Activated T-cell treated with anti-CD3 and anti-CD28 coated beads, Interleukin-2, amount 50 U/mL, for 4 hours (primary cell): ENCODE measurements at regions not wholly inside any gene's neighbourhood (a gene's known extent, or its start where the extent isn't known, plus 50 kb on each side); places are given as distances from the start of the nearest gene placed in this dataset.

Source experiments
- ATAC-seq, 2 donors: fragments of 200-7000 bp; cut with Tn5 transposase; one replicate each; pipeline ENCODE4 v1.10.0; 2021
- DNase-seq: peaks from one replicate; pipeline ENCODE4 v3.0.0-alpha.2; 2020
- H3K27me3 Mint-ChIP-seq: one replicate; pipeline ENCODE4 v1.8.0; 2021; ENCODE audit warnings: low read depth, mixed read lengths
- H3K36me3 Mint-ChIP-seq: one replicate; pipeline ENCODE4 v1.8.0; 2022; ENCODE audit warnings: mixed read lengths; ENCODE audit not compliant: insufficient read depth
- H3K4me1 Mint-ChIP-seq: one replicate; pipeline ENCODE4 v1.8.0; 2021; ENCODE audit warnings: low read depth, mixed read lengths
- H3K4me3 Mint-ChIP-seq: one replicate; pipeline ENCODE4 v1.8.0; 2021; ENCODE audit warnings: mild to moderate bottlenecking, moderate library complexity, mixed read lengths
- H3K9me3 Mint-ChIP-seq: one replicate; pipeline ENCODE4 v1.8.0; 2021; ENCODE audit warnings: mixed read lengths

DNA sequence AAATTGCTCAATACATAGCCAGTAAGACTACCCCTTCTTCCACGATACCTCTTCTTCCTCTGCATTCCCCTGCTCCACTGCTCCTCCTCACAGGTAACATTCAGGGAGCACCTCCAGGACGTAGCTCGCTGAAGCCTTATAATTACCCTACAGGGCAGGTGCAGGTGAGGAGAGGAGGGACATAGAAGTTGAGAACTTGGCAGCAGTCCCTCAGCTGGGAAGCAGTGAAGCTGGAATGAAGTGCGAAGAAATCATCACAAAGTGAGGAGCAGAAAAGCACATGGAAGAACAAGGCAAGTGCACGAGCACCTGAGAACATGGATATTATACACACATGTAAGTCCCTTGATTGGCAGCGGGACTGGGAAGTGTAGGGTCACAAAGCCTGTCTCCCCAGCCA lies 118.2 kb downstream of the HSD17B3 start:
- peaks cover 34% of the 10 kb centered on the region for H3K27me3 Mint-ChIP-seq
- no peak for ATAC-seq
- H3K9me3 Mint-ChIP-seq = no peaks in the 10 kb centered on the region
- H3K4me1 Mint-ChIP-seq = no peaks in the 10 kb centered on the region
- no peak for DNase-seq
- H3K4me3 Mint-ChIP-seq = no peak overlapping the region
- peaks cover 3% of the 10 kb centered on the region for H3K36me3 Mint-ChIP-seq

DNA sequence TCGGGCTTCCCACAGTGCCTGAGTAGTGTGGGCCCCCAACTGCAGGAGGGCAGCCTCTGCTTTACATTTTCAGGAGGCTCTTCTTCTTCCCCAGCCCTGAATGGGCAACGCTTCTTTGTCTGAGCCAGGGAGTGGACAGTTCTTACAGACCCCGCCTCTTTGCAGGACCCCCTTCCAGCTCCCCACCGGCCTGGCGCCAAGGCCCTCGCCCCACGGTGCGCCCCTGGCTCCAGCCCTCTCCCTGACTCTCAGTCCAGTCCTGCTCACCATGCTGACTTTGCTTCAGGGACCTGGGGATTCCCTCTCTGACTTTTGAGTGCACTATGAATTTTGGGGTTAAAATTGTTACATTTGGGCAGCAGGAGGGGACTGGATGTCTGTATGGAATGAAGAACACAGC lies 123.8 kb downstream of the HSD17B3 start:
- Mint-ChIP-seq H3K27me3 (peaks cover 33% of the 10 kb centered on the region), H3K36me3 (no peaks in the 10 kb centered on the region), H3K4me3 (no peak overlapping the region), H3K4me1 (no peaks in the 10 kb centered on the region), H3K9me3 (no peaks in the 10 kb centered on the region)
- ATAC-seq (no peak), DNase-seq (no peak)

DNA sequence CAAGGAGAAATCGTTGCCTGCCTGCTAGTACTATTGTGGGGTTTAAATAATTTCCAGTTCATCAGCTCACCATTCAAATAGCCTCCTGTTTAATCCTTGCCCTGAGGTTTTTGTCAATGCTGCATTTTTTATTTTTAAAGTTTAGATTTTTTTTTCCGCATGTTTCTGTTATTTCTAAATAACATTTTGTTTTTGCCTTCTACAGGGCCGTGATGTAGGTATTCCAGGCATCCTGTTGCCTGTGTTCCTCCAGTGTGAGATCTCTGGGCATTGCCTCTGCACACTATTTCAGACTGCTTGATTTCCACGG lies 124.3 kb downstream of the HSD17B3 start:
- DNase-seq (no peak), ATAC-seq (no peak)
- Mint-ChIP-seq H3K4me1 (no peaks in the 10 kb centered on the region), H3K9me3 (no peaks in the 10 kb centered on the region), H3K36me3 (no peaks in the 10 kb centered on the region), H3K27me3 (peaks cover 35% of the 10 kb centered on the region), H3K4me3 (no peak overlapping the region)

DNA sequence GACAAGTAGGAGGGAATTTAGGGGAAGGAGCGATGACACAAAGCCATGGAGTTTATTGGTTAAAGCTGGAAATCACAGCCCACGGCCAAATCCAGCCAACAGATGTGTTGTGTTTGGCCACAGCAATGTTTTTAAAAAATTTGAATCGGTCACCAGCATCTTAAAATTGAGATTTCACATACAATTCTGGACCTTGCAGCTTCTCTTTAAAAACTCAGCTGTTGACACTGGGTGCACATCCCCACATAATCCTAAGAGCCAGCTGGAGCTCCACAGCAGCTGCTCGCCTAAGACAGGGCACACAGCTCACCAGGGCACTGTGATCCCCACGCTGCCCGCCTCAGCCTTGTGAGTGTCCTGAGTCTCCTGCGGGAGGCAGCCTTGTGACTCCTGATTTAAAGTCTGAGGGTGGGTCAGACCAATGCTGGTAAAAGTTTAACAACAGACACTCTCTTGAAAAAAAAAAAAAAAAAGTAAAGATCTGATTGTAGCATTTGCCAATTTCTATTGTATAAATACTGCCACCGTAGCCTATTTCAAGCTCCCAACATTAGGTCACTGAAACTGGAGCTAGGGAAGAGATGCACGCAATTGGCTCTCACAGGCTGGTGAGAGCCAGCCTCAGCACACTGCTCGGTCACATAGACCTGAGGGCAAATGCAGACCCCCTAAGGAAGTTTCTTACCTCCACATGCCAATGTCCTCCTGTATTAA lies 124.8 kb downstream of the HSD17B3 start:
- Mint-ChIP-seq H3K27me3 (peaks cover 32% of the 10 kb centered on the region), H3K36me3 (no peaks in the 10 kb centered on the region), H3K4me1 (no peaks in the 10 kb centered on the region), H3K9me3 (no peaks in the 10 kb centered on the region), H3K4me3 (no peak overlapping the region)
- no peak for DNase-seq
- no peak for ATAC-seq

DNA sequence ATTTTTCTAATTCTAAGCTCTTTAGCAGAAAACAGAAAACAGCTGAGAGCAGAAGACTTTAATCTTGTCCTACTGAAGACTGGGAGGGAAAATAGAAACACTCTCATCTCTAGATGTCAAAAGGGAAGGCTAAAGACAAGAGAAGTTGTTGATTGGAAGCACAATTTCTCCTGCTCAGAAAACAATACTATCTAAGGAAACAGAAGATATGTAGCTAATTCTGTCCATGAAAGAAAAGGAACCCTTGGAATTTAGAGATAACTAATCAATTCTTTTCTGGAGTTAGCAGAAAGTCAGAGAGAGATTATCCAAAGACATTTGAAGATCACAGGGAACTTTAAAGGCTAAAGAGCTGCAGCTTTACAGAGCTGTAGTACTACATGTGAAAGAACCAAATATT lies 126.2 kb downstream of the HSD17B3 start:
- Mint-ChIP-seq H3K4me3 (no peak overlapping the region), H3K9me3 (no peaks in the 10 kb centered on the region), H3K4me1 (no peaks in the 10 kb centered on the region), H3K27me3 (peaks cover 32% of the 10 kb centered on the region), H3K36me3 (no peaks in the 10 kb centered on the region)
- no peak for ATAC-seq
- DNase-seq = no peak

DNA sequence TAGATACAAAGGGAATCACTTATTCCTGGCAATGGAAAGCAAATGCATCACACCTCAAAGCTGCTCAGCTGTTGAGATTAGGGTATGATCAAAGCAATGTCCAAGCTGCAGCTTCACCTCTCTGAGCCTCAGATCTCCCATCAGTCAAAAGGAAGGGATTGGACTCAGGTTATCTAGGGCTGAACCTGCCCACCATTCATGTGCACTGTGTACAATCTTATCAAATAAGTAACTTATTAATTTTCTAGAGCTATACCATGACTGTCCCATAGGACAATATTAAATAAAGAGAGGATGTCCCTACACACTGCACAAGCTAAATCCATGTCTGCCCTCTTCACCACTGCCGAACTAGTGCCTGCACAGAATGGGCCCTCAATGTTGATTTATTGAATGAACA lies 127.0 kb downstream of the HSD17B3 start:
- no peak for ATAC-seq

DNA sequence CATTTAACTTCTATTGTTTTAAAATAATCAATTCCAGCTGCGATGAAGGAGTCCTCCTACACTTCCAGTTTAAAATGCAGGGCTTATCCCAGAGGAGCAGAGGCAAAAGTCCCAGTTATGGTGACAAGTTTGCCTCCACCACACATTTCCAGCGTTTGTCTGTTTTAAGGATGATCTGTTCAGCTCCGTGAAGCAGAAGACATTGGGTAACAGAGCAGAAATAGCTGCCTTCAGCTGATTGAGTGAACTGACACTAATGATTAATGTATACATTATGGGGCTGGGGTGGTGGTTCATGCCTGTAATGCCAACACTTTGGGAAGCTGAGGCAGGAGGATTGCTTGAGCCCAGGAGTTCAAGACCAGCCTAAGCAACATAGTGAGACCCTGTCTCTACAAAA lies 127.6 kb downstream of the HSD17B3 start:
- Mint-ChIP-seq H3K27me3 (peaks cover 32% of the 10 kb centered on the region), H3K4me1 (no peaks in the 10 kb centered on the region), H3K9me3 (no peaks in the 10 kb centered on the region), H3K36me3 (no peaks in the 10 kb centered on the region), H3K4me3 (no peak overlapping the region)
- ATAC-seq = no peak
- DNase-seq = no peak

More for the DNA sequence above, 127.0 kb downstream of the HSD17B3 start:
- DNase-seq = no peak
- no peaks in the 10 kb centered on the region for H3K9me3 Mint-ChIP-seq
- no peak overlapping the region for H3K4me3 Mint-ChIP-seq
- no peaks in the 10 kb centered on the region for H3K36me3 Mint-ChIP-seq
- peaks cover 32% of the 10 kb centered on the region for H3K27me3 Mint-ChIP-seq
- H3K4me1 Mint-ChIP-seq = no peaks in the 10 kb centered on the region

DNA sequence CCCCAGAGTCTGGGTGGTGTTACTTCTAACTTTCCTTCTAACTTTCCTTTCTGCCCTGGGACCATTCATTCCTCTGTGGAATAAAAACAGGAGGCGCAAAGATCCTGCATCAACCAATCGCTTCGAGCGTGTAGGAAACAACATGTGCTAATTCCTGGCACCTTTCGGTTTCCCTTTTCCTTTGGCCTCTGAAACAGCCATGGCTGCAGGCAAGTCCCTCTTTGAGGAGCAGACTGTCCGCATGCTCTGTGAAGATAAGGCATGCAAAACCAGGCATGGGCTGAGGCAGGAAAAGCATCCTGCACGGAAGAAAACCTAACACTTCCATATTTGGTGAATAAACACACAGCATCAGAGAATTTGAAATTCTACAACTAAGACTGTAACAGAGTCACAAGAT lies 128.3 kb downstream of the HSD17B3 start:
- Mint-ChIP-seq H3K9me3 (no peaks in the 10 kb centered on the region), H3K4me1 (no peaks in the 10 kb centered on the region), H3K27me3 (peaks cover 31% of the 10 kb centered on the region), H3K4me3 (no peak overlapping the region), H3K36me3 (no peaks in the 10 kb centered on the region)
- DNase-seq = no peak
- no peak for ATAC-seq

DNA sequence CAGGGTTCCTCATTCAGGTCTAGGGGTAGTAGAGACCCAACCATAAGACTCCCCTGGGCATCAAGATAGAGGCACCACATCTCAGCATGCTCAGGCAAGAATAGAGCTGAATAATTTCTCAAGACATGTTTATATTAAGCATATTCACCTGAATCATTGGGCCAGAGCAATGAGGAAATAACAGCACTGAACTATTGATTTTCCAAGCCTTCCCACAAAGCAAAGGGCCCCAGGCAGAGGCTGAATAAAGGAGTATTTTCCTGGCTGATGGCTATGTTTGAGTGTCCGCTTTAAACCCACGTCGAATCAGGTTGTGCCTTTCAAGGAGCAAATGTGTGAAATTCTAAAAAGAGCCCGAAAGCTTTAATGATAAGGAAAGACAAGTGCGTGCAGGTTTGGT lies 129.2 kb downstream of the HSD17B3 start:
- Mint-ChIP-seq H3K4me1 (no peaks in the 10 kb centered on the region), H3K4me3 (no peak overlapping the region), H3K36me3 (no peaks in the 10 kb centered on the region), H3K9me3 (no peaks in the 10 kb centered on the region), H3K27me3 (peaks cover 25% of the 10 kb centered on the region)
- ATAC-seq = no peak
- DNase-seq = no peak

DNA sequence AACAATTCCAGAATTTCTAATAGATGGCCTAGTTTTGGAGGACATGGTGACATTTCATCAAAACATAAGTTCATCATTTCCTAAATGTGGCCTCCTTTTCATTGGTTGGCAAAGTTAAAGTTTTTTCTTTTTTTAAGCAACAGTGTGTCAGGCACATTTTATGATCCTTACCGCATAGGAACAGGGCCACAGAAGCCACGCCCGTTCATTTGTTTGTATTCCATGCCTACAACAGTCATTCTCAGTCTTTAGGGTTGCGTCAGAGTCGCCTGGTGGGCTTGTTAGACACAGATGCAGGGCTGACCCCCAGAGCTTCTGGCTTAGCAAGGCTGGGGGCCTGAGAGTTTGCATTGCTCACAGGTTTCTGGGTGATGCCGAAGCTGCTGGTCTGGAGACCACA lies 130.2 kb downstream of the HSD17B3 start:
- no peaks in the 10 kb centered on the region for H3K4me1 Mint-ChIP-seq
- no peaks in the 10 kb centered on the region for H3K9me3 Mint-ChIP-seq
- no peak overlapping the region for H3K4me3 Mint-ChIP-seq
- peaks cover 19% of the 10 kb centered on the region for H3K27me3 Mint-ChIP-seq
- DNase-seq (no peak), ATAC-seq (no peak)
- H3K36me3 Mint-ChIP-seq = no peaks in the 10 kb centered on the region

DNA sequence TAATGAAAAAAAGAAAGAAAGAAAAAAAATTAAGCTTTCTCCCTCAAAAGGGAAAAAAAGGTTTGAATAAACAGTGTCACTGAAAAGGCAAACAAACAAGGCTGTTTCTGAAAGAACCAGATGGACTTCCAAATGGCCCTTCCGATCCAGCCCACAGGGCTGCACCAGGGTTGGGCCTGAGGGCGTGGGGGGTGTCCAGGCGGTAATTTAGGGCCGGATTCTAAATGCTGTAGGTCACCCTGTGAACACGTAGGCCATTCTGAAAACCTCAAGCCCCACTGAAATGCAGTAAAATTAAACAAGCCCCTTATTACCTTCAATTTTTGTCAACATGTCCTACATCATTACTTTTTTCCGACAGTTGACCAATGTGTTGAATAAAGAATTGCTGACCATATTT lies 132.1 kb downstream of the HSD17B3 start:
- ATAC-seq (no peak), DNase-seq (no peak)
- H3K4me3 Mint-ChIP-seq = no peak overlapping the region
- peaks cover 15% of the 10 kb centered on the region for H3K27me3 Mint-ChIP-seq
- H3K36me3 Mint-ChIP-seq = no peaks in the 10 kb centered on the region
- no peaks in the 10 kb centered on the region for H3K4me1 Mint-ChIP-seq
- no peaks in the 10 kb centered on the region for H3K9me3 Mint-ChIP-seq

DNA sequence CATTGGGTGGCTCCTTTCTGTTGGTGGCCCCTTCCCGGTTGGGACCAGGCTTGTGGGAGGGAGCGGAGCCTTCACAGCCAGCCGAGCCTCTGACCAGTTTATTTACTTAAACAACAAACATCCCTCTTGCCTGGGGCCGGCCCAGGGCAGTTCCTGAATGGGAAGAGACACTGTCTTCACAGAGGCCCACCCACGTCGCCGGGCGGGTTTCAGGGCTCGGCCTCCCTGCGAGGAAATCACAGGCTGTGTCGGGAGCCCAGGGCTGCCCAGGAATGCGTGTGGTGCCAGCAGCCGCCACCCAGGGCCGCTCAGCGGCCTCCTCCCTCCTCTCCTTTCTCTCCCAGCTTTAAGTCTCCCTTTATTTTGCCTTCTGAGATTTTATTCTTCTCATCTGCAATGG lies 132.5 kb downstream of the HSD17B3 start:
- DNase-seq (no peak), ATAC-seq (no peak)

DNA sequence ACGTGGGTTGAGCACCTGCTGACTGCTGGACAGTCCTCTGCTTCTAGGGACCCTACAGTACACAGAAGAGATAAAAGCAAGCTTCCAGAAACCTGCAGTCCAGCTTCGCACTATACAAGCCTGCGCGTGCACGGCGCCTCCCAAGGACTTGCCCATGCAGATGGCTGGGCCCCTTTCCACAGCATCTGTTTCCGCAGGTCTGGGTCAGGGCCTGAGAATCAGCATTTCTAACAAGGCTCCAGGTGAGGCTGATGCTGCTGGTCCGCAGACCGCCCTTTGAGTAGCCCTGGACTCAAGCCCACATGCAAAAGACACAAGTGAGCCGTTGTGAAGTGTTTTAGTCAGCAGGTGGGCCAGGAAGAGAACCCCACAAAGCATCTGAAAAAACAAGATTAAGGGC lies 133.1 kb downstream of the HSD17B3 start:
- H3K9me3 Mint-ChIP-seq = no peaks in the 10 kb centered on the region
- H3K4me3 Mint-ChIP-seq = no peak overlapping the region
- no peak for ATAC-seq
- H3K36me3 Mint-ChIP-seq = no peaks in the 10 kb centered on the region
- H3K27me3 Mint-ChIP-seq = peaks cover 11% of the 10 kb centered on the region
- no peak for DNase-seq
- H3K4me1 Mint-ChIP-seq = no peaks in the 10 kb centered on the region

More for the DNA sequence above, 132.5 kb downstream of the HSD17B3 start:
- Mint-ChIP-seq H3K9me3 (no peaks in the 10 kb centered on the region), H3K36me3 (no peaks in the 10 kb centered on the region), H3K4me3 (no peak overlapping the region), H3K4me1 (no peaks in the 10 kb centered on the region), H3K27me3 (peaks cover 15% of the 10 kb centered on the region)

DNA sequence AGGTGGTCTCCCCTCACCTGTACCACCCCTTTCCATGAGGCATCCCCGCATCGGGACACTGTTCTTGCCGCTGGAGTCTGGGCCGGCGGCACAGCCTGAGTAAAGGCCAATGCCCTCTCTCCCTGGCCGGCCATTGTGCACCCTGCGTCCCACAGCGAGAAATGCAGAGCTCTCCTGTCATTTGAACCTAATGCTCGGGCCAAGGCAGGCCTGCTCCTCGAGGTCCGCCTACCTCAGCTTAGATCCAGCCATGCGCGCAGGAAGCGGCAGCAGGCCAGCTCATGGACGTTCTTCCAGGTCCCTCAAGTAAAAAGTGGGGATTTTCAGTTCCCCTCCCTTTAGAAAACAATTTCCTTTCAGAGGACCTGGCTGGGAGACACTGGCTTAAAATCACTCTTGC lies 135.0 kb downstream of the HSD17B3 start:
- H3K36me3 Mint-ChIP-seq = no peaks in the 10 kb centered on the region
- no peak for DNase-seq
- no peak overlapping the region for H3K4me3 Mint-ChIP-seq
- H3K4me1 Mint-ChIP-seq = no peaks in the 10 kb centered on the region
- H3K27me3 Mint-ChIP-seq = peaks cover 3% of the 10 kb centered on the region
- no peaks in the 10 kb centered on the region for H3K9me3 Mint-ChIP-seq
- no peak for ATAC-seq

DNA sequence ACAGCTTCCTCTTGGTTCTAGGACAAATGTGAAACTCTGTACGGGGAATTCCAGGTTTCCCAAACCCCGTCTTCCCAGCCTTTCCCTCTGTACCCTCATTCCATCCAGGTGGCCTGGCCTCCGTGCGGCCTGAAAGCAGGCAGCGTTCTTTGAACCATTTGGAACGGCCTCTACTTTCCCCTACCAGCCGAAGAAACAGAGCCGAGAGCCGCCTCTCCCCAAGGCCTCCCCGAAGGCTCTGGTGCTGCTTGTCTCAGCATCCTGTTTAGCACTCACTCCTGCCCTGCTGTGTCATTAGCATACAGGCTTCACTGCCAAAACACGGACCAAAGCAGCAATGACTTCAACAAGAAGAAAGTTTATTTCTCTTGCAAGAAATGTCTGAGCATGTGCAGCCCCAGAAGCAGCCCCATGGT lies 137.7 kb downstream of the HSD17B3 start:
- H3K4me3 Mint-ChIP-seq = no peak overlapping the region
- no peaks in the 10 kb centered on the region for H3K9me3 Mint-ChIP-seq
- peaks cover 3% of the 10 kb centered on the region for H3K27me3 Mint-ChIP-seq
- H3K4me1 Mint-ChIP-seq = no peaks in the 10 kb centered on the region
- ATAC-seq (no peak), DNase-seq (no peak)
- H3K36me3 Mint-ChIP-seq = no peaks in the 10 kb centered on the region

DNA sequence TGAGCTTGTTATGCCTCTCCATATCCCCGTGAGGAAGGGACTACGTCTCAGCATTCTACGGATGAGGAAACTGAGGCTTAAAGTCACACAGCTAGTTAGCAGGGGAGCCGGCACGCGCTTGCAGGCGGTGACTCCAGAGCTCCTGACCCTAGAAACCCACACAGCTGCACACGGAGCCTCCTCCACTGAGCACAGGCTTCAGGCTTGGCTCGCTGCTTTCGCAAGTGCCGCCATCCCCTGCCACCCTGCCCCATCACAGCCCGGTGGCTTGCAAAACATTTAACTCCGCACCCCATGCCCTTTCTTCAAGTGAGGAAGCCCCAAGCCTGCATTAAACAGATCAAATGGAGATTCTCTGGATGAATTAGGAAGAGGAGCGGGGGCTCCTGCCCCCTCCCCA lies 138.3 kb downstream of the HSD17B3 start:
- Mint-ChIP-seq H3K9me3 (no peaks in the 10 kb centered on the region), H3K4me3 (no peak overlapping the region), H3K36me3 (no peaks in the 10 kb centered on the region), H3K27me3 (peaks cover 2% of the 10 kb centered on the region), H3K4me1 (peaks cover 3% of the 10 kb centered on the region)
- ATAC-seq (no peak), DNase-seq (no peak)
